ENCODE measurements at regions not wholly inside any gene's neighbourhood (a gene's known extent, or its start where the extent isn't known, plus 50 kb on each side); places are given as distances from the start of the nearest gene placed in this dataset.

DNA sequence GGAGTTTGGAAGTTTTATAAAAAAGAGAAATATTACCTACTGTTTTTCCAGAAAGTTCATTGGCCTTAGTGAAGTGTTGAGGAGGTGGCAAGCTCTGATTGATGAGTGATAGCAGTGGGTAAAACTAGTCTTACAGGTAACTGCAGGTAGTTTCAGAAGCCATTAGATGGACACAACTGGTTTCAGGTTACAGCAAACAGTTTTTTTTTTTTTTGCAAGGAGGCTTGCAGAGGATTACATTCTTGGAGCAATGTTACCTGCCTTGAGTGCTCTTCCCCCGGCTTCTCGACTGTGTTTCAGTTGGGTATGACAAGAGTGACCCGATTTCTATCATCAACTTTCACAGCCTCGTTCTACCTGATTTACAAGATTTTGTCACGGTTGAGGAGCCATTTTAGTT is 333.4 kb downstream of the YTHDC2 start:
- TF ChIP-seq, protein P1, sequence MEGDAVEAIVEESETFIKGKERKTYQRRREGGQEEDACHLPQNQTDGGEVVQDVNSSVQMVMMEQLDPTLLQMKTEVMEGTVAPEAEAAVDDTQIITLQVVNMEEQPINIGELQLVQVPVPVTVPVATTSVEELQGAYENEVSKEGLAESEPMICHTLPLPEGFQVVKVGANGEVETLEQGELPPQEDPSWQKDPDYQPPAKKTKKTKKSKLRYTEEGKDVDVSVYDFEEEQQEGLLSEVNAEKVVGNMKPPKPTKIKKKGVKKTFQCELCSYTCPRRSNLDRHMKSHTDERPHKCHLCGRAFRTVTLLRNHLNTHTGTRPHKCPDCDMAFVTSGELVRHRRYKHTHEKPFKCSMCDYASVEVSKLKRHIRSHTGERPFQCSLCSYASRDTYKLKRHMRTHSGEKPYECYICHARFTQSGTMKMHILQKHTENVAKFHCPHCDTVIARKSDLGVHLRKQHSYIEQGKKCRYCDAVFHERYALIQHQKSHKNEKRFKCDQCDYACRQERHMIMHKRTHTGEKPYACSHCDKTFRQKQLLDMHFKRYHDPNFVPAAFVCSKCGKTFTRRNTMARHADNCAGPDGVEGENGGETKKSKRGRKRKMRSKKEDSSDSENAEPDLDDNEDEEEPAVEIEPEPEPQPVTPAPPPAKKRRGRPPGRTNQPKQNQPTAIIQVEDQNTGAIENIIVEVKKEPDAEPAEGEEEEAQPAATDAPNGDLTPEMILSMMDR (IDR thresholded peaks at IDR 0.05) = no peak
- TF ChIP-seq ZFX (IDR thresholded peaks at IDR 0.05; ENCODE audit: borderline replicate concordance) = no peak
